Upper lobe of right lung (tissue), 1 donor: ENCODE measurements at regions not wholly inside any gene's neighbourhood (a gene's known extent, or its start where the extent isn't known, plus 50 kb on each side); places are given as distances from the start of the nearest gene placed in this dataset.

Experiments used
- ATAC-seq: fragments of 200-7000 bp; cut with Tn5 transposase; one replicate; pipeline ENCODE4 v1.9.1; 2020; ENCODE audit warnings: mild to moderate bottlenecking, moderate library complexity
- DNase-seq: peaks from one replicate; pipeline ENCODE4 v3.0.0-alpha.2; 2020
- H3K27ac ChIP-seq: fragments of 200-600 bp; one replicate; pipeline ENCODE4 v1.8.0; 2022
- H3K27me3 ChIP-seq: fragments of 200-600 bp; one replicate; pipeline ENCODE4 v1.8.0; 2022; ENCODE audit warnings: mild to moderate bottlenecking
- H3K36me3 ChIP-seq: fragments of 200-600 bp; one replicate; pipeline ENCODE4 v1.8.0; 2022
- H3K4me1 ChIP-seq: fragments of 200-600 bp; one replicate; pipeline ENCODE4 v1.8.0; 2022
- H3K4me3 ChIP-seq: fragments of 200-600 bp; one replicate; pipeline ENCODE4 v1.8.0; 2022; ENCODE audit warnings: mild to moderate bottlenecking
- H3K9me3 ChIP-seq: fragments of 200-600 bp; one replicate; pipeline ENCODE4 v1.8.0; 2022
- CTCF ChIP-seq: fragments of 200-600 bp; IDR thresholded peaks from one replicate; pipeline ENCODE4 v1.8.0; 2022; ENCODE audit warnings: antibody characterized with exemption
- intact Hi-C: fragments of 100-400 bp; cut with DNase I; formaldehyde crosslinking; loops from one replicate; pipeline ENCODE4 v1.11.0; 2022
- donor health status: DM: no; HTN: yes; CAD: no; lungs with severe emphysema.

GRCh38 chr2:196289000-196289399, 117.6 kb upstream of the STK17B start:
- no peaks in the 10 kb centered on the region for H3K27me3 ChIP-seq
- no peak for TF ChIP-seq CTCF

GRCh38 chr2:196290136-196290535, 118.8 kb upstream of the STK17B start:
- Histone ChIP-seq H3K36me3 (no peaks in the 10 kb centered on the region), H3K4me1 (peaks cover 6% of the 10 kb centered on the region), H3K9me3 (no peaks in the 10 kb centered on the region), H3K27me3 (no peaks in the 10 kb centered on the region), H3K4me3 (no peak overlapping the region), H3K27ac (no peak overlapping the region)
- ATAC-seq (no peak), DNase-seq (no peak)
- intact Hi-C loops: no loop called here
- TF ChIP-seq CTCF: no peak

More at GRCh38 chr2:196289000-196289399, 117.6 kb upstream of the STK17B start:
- DNase-seq (no peak), ATAC-seq (no peak)
- H3K9me3 ChIP-seq: no peaks in the 10 kb centered on the region
- no peak overlapping the region for H3K27ac ChIP-seq
- H3K4me3 ChIP-seq: no peak overlapping the region
- intact Hi-C loops: no loop called here
- peaks cover 9% of the 10 kb centered on the region for H3K4me1 ChIP-seq
- no peaks in the 10 kb centered on the region for H3K36me3 ChIP-seq

DNA sequence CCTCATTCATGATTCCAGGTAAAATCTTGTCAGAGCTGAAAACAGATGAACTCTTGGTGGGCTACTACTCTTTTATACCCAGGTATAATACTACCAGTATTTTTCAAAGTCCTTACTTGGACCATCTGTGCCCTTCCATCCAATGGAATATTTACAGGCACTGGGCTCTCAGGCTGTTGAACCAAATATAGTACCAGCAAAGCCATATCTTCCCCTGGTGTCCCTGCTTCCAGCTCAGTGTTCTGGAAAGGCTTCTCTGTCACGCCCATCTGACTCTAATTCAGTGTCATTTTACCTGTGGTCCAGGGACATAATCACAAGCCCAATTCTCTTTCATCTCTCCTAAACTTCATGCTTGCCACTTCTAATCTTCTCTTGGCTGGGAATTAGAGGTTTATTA, 119.2 kb upstream of the STK17B start:
- intact Hi-C loops: no loop called here
- H3K4me1 ChIP-seq: peaks cover 6% of the 10 kb centered on the region
- no peak overlapping the region for H3K4me3 ChIP-seq
- H3K36me3 ChIP-seq: no peaks in the 10 kb centered on the region
- no peaks in the 10 kb centered on the region for H3K9me3 ChIP-seq
- ATAC-seq (no peak), DNase-seq (no peak)
- no peak for TF ChIP-seq CTCF
- no peaks in the 10 kb centered on the region for H3K27me3 ChIP-seq
- H3K27ac ChIP-seq: no peak overlapping the region

DNA sequence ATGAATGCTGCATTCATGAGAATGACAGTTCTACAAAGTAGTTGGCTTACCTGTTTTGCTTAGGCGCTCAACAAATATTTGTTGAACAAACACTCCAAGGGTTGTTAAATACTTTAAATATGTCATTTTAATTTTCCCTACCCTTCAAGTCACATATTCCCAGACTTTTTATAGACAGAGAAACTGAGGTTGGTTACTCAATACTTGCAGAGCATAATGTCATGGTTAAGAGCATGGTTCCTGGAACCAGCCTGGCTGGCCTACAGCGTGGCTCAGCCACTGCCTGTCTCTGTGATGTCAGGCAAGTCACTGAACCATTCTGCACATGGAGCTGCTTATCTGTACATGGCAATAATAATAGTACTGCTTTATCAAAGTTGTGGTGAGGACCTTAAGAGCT, 120.0 kb upstream of the STK17B start:
- no peaks in the 10 kb centered on the region for H3K27me3 ChIP-seq
- DNase-seq: no peak
- H3K36me3 ChIP-seq: no peaks in the 10 kb centered on the region
- intact Hi-C loops: no loop called here
- peak; percentile 58 for ATAC-seq
- H3K4me3 ChIP-seq: no peak overlapping the region
- H3K9me3 ChIP-seq: no peaks in the 10 kb centered on the region
- no peak overlapping the region for H3K27ac ChIP-seq
- H3K4me1 ChIP-seq: peaks cover 6% of the 10 kb centered on the region
- no peak for TF ChIP-seq CTCF

- H3K4me3 ChIP-seq: no peak overlapping the region
- no peaks in the 10 kb centered on the region for H3K36me3 ChIP-seq
- H3K9me3 ChIP-seq: no peaks in the 10 kb centered on the region
- no peak for TF ChIP-seq CTCF
- H3K27ac ChIP-seq: no peak overlapping the region
- H3K4me1 ChIP-seq: peaks cover 6% of the 10 kb centered on the region
- H3K27me3 ChIP-seq: no peaks in the 10 kb centered on the region
- intact Hi-C loops: no loop called here
- DNase-seq (no peak), ATAC-seq (peak; percentile 86)
Observed at GRCh38 chr2:196291873-196292800, 120.8 kb upstream of the STK17B start.
